Mesothelial cell of epicardium (in vitro differentiated cells): ENCODE measurements at regions not wholly inside any gene's neighbourhood (a gene's known extent, or its start where the extent isn't known, plus 50 kb on each side); places are given as distances from the start of the nearest gene placed in this dataset.
A peak's percentile ranks its signal among the peaks of the same experiment; 100 is the strongest.

ENCODE experiments used
- DNase-seq, 2 experiments: peaks; one replicate each; pipeline ENCODE4 v3.0.0; 2021; ENCODE audit warnings: low spot score in 2 of 2; ENCODE audit not compliant: unreplicated experiment in 2 of 2
- H3K27ac Mint-ChIP-seq: 2 replicates; pipeline ENCODE4 v1.8.0; 2021; ENCODE audit warnings: mixed read lengths
- H3K27me3 Mint-ChIP-seq: 2 replicates; pipeline ENCODE4 v1.8.0; 2021; ENCODE audit warnings: low read depth, mixed read lengths
- H3K36me3 Mint-ChIP-seq: 2 replicates; pipeline ENCODE4 v1.8.0; 2021; ENCODE audit warnings: mixed read lengths
- H3K4me1 Mint-ChIP-seq: 2 replicates; pipeline ENCODE4 v1.8.0; 2021; ENCODE audit warnings: mixed read lengths
- H3K4me3 Mint-ChIP-seq: 2 replicates; pipeline ENCODE4 v1.8.0; 2021; ENCODE audit warnings: mild to moderate bottlenecking, moderate library complexity, mixed read lengths
- H3K9me3 Mint-ChIP-seq: 2 replicates; pipeline ENCODE4 v1.8.0; 2021; ENCODE audit warnings: mixed read lengths
- TF ChIP-seq, protein P1 (sequence below): fragments of 200-600 bp; sonication (generic); IDR thresholded peaks from one replicate; pipeline ENCODE4 v1.5.0; 2021; ENCODE audit warnings: antibody characterized with exemption; ENCODE audit not compliant: unreplicated experiment

DNA sequence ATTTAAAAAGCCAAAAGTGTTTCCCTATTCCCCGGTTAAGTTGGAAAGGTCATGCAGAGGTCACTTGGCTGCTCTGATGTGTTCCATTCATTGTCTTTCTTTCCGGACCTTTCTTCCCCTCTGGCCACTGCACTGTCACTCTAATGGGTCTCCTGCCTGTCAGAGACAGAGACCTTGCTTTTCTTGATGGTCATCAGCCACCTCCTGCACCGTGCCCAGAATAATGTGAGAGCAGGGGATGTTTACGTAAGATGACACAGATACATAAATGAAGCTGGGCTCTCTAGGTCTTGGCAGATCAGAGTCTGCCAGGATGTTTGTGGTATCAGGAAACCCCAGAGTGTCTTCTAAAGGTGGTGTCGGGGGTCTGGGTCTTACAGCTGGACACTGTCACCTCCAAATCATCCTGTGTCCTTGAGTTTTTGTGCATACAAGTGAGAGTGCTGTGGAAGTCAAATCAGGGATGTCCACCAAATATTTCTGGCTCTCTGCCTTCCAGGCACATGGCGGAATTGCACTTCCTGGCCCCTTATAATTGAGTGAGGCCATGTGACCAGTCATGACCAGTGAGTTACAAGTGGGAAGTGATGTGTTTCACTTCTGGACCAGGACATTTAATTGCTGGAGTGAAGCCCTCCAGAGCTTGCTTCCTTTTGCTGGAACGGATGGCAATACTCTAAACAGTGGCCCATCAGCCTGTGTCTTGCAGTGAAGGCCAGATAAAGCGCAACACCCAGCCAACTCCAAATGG is 130.6 kb upstream of the ATP6AP2 start:
- no peaks in the 10 kb centered on the region for H3K27me3 Mint-ChIP-seq
- no peak for DNase-seq
- peaks cover 27% of the 10 kb centered on the region for H3K9me3 Mint-ChIP-seq
- H3K4me1 Mint-ChIP-seq: peaks cover 9% of the 10 kb centered on the region
- TF ChIP-seq, protein P1, sequence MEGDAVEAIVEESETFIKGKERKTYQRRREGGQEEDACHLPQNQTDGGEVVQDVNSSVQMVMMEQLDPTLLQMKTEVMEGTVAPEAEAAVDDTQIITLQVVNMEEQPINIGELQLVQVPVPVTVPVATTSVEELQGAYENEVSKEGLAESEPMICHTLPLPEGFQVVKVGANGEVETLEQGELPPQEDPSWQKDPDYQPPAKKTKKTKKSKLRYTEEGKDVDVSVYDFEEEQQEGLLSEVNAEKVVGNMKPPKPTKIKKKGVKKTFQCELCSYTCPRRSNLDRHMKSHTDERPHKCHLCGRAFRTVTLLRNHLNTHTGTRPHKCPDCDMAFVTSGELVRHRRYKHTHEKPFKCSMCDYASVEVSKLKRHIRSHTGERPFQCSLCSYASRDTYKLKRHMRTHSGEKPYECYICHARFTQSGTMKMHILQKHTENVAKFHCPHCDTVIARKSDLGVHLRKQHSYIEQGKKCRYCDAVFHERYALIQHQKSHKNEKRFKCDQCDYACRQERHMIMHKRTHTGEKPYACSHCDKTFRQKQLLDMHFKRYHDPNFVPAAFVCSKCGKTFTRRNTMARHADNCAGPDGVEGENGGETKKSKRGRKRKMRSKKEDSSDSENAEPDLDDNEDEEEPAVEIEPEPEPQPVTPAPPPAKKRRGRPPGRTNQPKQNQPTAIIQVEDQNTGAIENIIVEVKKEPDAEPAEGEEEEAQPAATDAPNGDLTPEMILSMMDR: no peak
- H3K27ac Mint-ChIP-seq: peak overlapping the region; percentile 28
- no peaks in the 10 kb centered on the region for H3K36me3 Mint-ChIP-seq
- no peak overlapping the region for H3K4me3 Mint-ChIP-seq

DNA sequence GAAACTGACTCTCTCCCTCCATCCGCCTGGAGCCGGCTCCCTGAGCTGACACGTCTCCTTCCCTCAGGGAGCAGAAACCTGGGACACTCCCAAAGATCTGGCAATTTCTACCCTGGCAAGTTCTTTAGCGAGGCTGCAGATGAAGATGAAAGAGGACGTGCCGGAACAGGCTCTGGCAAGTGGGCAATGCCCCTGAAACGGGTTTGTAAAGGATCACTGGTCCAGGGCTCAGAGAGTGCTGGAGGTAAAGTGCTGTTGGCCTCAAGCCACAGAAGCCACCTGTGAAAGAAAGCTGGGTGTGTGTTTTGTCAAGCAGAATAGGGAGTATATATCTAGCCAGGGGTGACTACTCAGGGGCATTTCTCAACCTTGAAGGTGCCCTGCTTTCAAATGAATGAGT is 131.4 kb upstream of the ATP6AP2 start:
- no peak overlapping the region for H3K4me3 Mint-ChIP-seq
- DNase-seq: no peak
- TF ChIP-seq, protein P1: no peak
- H3K36me3 Mint-ChIP-seq: no peaks in the 10 kb centered on the region
- H3K9me3 Mint-ChIP-seq: peaks cover 23% of the 10 kb centered on the region
- H3K27ac Mint-ChIP-seq: no peak overlapping the region
- H3K4me1 Mint-ChIP-seq: peaks cover 9% of the 10 kb centered on the region
- H3K27me3 Mint-ChIP-seq: no peaks in the 10 kb centered on the region

DNA sequence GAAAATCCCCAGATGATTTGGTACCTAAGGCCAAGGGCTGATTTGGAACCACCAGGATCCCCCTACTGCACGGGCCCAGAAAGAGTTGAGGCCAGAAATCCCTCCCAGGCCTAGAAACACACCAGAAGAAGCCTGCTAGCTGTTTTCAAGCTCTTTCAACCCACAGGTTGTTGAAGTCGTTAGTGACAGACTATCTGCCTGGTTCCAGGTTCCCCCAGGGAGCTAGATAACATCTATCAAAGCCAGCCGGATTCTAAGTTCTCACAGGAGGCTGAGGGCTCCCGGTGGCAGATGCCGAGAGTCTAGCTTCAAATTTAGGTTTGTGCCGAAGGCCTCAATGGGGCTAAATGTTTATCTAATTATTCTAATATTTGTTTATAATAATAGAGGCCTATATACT is 132.0 kb upstream of the ATP6AP2 start:
- Mint-ChIP-seq H3K9me3 (peaks cover 19% of the 10 kb centered on the region), H3K36me3 (no peaks in the 10 kb centered on the region), H3K27me3 (no peaks in the 10 kb centered on the region), H3K4me1 (peaks cover 11% of the 10 kb centered on the region), H3K4me3 (no peak overlapping the region), H3K27ac (no peak overlapping the region)
- no peak for DNase-seq
- TF ChIP-seq, protein P1: no peak

DNA sequence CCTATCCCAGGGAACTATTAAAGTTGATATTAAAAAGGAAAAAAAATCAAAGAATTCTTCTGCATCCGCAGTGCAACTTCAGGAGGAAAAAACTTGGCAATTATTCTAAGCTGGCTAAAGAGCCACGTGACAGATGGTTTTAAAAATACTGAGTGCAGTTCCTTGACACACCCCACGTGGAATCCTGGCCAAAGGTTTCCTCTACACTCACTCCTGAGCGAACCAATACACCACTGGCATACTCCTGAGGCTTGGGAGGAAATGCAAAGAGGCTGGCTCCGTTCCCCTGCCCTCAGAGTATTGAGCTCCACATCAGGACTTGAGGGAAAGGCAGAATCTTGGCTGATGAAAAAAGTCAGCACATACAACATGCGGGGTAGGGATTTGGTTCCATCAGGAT is 133.8 kb upstream of the ATP6AP2 start:
- Mint-ChIP-seq H3K36me3 (no peaks in the 10 kb centered on the region), H3K27ac (no peak overlapping the region), H3K27me3 (no peaks in the 10 kb centered on the region), H3K4me3 (no peak overlapping the region), H3K4me1 (peaks cover 11% of the 10 kb centered on the region), H3K9me3 (peaks cover 20% of the 10 kb centered on the region)
- TF ChIP-seq, protein P1: no peak
- DNase-seq: no peak

DNA sequence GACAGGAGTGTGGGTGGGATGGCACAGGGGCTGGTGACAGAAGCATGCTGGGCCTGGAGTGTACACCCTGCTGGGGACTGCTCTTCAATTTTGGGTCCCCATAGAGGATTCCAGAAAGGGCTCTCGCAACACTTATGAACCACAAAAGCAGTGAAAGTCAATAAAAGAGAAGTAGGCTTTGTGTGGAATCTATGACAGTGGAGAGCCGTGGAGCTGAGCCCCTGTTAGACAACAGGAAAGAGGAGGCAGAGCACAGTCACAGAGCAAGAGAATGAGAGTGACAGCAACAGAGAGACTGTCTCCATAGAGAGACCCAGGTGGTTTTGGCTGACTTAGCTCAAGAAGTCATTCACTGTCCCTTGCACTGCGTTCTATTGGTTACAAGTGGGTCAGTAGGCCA is 135.1 kb upstream of the ATP6AP2 start:
- TF ChIP-seq, protein P1: no peak
- H3K4me3 Mint-ChIP-seq: no peak overlapping the region
- no peak overlapping the region for H3K27ac Mint-ChIP-seq
- H3K27me3 Mint-ChIP-seq: no peaks in the 10 kb centered on the region
- DNase-seq: no peak
- no peaks in the 10 kb centered on the region for H3K36me3 Mint-ChIP-seq
- peaks cover 11% of the 10 kb centered on the region for H3K4me1 Mint-ChIP-seq
- H3K9me3 Mint-ChIP-seq: peaks cover 20% of the 10 kb centered on the region
